ENCODE measurements at regions not wholly inside any gene's neighbourhood (a gene's known extent, or its start where the extent isn't known, plus 50 kb on each side); places are given as distances from the start of the nearest gene placed in this dataset.
A peak's percentile ranks its signal among the peaks of the same experiment; 100 is the strongest.
"Not testable (repeated sequence)": the region's sequence is repeated elsewhere in the genome, so short reads cannot be mapped to it uniquely, and the experiment has no call there.

DNA sequence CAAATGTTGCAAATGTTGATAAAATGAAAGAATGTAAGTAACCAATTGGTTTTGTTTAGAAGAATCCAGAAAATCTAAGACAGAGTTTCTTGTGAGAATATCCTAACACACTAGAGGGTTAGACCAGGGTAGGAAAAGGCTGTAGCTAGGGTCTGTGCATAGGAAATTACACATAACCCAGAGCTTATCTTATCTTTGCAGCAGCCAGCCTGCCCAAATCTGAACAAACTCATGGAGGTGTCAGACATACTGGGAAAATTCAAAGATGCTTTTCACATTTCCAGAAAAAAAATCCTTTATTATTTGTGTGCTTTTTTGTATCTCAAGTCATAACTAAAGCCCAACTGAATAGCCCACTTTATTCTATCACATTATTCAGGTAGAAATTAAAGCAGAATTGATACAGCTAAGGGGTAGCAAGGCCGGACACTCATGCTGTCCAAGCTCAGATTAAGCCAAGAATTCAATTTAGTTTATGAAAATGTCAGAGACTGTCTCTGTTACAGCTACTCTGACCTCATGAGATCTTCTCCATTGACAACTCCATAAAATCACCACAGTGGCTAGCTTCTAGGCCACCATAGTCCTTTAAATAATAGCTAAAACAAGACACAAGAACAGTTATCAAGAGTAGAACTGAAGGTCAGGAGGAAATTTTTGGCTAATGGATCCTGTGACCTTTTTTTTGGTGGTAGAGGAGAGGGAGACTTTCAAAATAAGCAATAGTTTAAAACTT lies 169.6 kb upstream of the RASSF8 start:
- DNase-seq: no peak
- H3K9me3 ChIP-seq: no peaks in the 10 kb centered on the region
- H3K27me3 ChIP-seq: no peaks in the 10 kb centered on the region
- H3K36me3 ChIP-seq: no peaks in the 10 kb centered on the region
- no peak overlapping the region for H3K4me3 ChIP-seq

DNA sequence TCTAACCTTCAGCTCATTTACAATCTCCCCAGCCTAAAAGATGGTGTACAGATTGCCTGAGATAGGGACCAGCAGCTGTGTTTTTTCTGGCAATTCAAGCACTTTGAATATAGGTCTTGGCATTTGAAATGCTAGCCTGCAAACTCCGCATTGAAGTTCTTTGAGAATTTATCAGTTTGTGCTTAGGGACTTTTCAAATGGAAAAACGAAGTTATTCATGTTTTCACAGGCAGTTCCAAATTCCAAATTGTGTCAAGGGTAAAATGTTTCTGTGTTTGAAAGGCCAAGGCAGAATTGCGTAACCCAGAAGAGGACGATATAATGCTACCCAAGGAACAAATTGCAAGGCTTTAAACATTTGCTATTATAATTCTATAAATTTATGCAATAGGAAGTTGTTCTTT lies 168.9 kb upstream of the RASSF8 start:
- H3K36me3 ChIP-seq: no peaks in the 10 kb centered on the region
- H3K4me3 ChIP-seq: no peak overlapping the region
- DNase-seq: no peak
- no peaks in the 10 kb centered on the region for H3K9me3 ChIP-seq
- no peaks in the 10 kb centered on the region for H3K27me3 ChIP-seq

DNA sequence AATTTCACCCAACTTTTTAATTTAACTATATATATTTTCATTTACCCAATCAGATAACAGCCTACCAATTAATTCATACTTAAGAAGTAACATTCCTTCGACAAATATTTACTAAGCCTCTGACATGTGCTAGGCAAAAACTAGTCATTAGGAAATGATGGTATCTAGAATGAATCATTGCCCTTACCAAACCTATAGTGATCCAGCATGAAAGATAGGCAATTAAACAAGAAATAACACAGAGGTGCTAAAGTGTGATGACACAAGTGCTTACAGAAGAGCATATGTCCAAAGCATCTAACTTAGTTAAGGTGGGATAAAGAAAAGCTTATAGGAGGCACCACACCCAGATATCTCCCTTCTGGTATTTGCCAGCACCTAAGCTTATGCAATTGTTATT lies 166.5 kb upstream of the RASSF8 start:
- no peak for DNase-seq
- Histone ChIP-seq H3K9me3 (no peaks in the 10 kb centered on the region), H3K36me3 (no peaks in the 10 kb centered on the region), H3K27me3 (no peaks in the 10 kb centered on the region), H3K4me3 (no peak overlapping the region)

DNA sequence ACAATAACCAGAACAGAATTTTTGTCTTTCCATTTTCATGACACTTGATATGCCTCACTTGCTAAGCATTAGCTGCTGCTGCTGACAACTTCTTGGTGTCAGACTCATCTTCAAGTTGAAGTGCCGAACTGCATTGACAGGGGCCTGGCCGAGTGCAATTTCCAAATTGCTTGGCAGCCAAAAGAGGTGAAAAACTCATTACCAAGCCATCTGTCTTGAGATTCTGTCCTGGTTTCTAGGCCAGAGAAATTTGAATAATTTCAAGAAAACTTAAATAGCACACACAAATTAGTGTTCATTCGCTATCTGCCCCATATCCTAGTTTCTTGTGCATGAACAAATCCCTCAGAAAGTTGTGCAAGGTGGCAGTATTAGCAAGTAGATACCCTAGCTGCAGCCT lies 165.3 kb upstream of the RASSF8 start:
- Histone ChIP-seq H3K27me3 (no peaks in the 10 kb centered on the region), H3K9me3 (no peaks in the 10 kb centered on the region), H3K4me3 (no peak overlapping the region), H3K36me3 (no peaks in the 10 kb centered on the region)
- DNase-seq: no peak

DNA sequence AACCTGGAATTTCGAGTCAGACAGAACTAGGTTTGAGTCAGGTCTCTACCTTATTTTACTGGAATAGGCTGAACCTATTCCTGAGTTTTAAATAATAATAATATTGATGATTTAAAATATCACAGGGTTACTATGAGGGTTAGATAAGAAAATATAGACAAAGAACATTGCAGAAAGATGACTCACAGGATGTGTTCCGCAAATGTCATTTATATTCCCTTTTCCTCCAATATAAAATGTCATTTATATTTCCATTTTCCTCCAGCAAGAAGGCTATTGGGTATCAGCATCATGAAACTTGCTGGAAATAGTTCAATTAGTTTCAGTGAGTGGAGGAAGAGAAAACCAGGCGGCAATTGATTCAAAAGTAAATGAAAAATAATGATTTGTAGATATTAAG lies 163.9 kb upstream of the RASSF8 start:
- no peaks in the 10 kb centered on the region for H3K27me3 ChIP-seq
- no peaks in the 10 kb centered on the region for H3K9me3 ChIP-seq
- no peak overlapping the region for H3K4me3 ChIP-seq
- no peaks in the 10 kb centered on the region for H3K36me3 ChIP-seq
- no peak for DNase-seq

DNA sequence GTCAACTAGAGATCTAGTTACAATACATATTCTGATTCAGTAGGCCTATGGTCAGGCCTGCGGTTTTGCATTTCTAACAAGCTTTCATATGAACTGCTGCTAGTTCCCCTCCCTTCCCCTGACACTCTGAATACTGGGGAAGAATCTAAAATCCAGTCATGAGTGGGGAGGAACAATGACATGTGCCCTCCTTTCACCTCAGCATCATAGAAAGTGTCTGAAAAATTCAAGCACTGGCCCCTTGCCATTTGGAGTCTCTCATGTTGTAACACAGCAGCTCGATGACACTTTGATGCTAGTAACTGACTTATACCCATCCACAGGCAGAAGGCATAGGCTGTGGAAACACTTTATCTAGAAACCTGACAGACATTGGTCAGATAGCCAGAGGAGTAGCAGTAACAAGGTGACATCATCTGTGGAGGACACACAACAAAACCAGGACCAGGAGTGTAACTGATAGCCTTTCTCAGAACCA lies 161.9 kb upstream of the RASSF8 start:
- Histone ChIP-seq H3K27me3 (no peaks in the 10 kb centered on the region), H3K4me3 (no peak overlapping the region), H3K36me3 (no peaks in the 10 kb centered on the region), H3K9me3 (no peaks in the 10 kb centered on the region)
- no peak for DNase-seq

DNA sequence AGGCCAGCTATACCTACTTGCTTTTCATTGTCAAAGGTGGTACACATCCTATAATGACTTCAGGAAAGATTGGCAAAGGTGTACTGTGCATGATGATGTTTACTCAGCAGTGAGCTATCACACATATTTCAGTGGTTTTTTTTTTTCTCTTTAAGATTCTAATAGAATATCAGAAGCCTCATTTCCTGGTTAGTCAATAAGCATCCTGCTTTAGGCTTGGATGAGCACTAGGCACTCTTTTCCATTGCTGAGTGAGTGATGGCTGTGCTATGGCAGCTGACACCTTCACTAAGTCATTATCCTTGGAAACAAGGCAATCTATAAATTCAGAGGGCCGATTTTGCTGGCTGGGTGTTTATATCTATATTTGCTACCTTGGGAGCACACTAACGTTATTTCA lies 161.1 kb upstream of the RASSF8 start:
- no peaks in the 10 kb centered on the region for H3K27me3 ChIP-seq
- DNase-seq: no peak
- no peaks in the 10 kb centered on the region for H3K9me3 ChIP-seq
- H3K4me3 ChIP-seq: no peak overlapping the region
- no peaks in the 10 kb centered on the region for H3K36me3 ChIP-seq

DNA sequence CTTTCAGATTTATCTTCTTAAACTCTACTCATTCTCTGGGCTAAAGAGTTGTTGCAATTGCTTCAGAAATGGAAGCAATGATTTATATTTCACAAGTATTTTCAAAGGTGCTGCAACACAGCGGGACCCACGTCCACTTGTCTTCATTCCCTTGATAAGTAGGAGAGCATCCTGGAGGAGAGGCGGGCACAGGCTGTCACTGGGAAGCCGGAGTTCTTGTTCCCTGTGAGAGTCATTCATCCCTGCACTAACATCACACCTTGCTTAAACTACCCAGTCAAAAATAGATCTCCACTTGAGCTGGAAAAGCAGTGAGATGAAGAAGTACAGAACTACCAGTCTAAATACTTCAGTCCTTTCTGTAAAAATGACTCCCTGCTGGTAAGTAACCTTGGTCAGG lies 160.5 kb upstream of the RASSF8 start:
- H3K36me3 ChIP-seq: no peaks in the 10 kb centered on the region
- H3K9me3 ChIP-seq: no peaks in the 10 kb centered on the region
- H3K27me3 ChIP-seq: no peaks in the 10 kb centered on the region
- DNase-seq: no peak
- H3K4me3 ChIP-seq: no peak overlapping the region

DNA sequence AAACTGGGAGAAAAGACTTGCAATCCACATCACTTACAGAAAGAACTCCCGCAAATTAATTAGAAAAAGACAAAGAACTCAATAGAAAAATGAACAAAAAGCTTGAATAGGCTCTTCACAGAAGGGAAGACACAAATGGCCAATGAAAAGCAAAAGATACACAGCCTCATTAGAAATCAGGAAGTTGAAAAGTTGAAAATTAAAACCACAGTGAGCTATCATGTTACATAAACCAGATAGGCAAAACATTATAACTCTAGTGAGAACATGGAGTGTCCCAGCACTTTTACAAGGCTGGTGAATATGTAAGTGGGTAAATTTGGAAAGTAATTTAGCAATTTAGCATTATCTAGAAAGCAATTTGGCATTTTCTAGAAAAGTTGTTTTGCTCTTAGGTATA lies 158.4 kb upstream of the RASSF8 start:
- Histone ChIP-seq H3K4me3 (no peak overlapping the region), H3K9me3 (no peaks in the 10 kb centered on the region), H3K36me3 (no peaks in the 10 kb centered on the region), H3K27me3 (no peaks in the 10 kb centered on the region)
- no peak for DNase-seq

DNA sequence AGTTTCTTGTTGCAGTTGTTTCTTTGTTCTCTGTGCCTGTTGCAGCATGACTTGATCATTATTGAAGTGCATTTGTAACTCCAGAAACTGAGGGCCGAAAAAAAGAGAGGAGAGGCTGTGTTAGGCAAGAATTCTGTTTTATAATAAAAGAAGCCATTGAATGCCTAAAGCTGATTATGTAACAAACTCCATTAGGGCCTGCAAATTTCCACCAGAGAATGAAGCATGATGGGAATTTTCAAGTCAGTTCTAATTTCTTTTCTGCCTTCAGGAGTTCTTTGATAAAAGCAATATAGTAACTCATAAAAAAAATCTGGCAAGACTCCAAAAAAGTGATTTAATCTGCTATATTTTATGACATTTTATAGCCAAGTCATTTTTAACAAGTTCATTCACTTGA lies 156.7 kb upstream of the RASSF8 start:
- DNase-seq: no peak

DNA sequence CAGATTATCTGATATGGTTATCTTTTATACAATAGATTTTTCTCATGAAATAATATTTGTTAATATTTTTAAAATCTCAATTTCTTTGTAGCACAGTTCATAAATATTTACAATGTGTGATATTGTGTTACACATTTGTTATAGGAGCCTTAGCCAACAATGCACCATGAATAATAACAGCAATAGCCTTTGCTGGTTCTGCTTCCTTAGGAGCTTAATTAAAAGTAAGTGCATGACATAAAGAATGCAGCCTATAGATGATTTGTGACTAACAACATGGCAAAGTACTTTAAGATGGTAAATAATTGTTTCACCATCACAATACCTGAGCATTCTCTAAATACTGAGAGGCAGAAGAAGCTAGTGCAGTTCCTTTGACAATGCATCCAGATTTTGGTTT lies 156.3 kb upstream of the RASSF8 start:
- DNase-seq: no peak
- Histone ChIP-seq H3K36me3 (no peaks in the 10 kb centered on the region), H3K27me3 (no peaks in the 10 kb centered on the region)

More for the DNA sequence above, 156.7 kb upstream of the RASSF8 start:
- Histone ChIP-seq H3K4me3 (no peak overlapping the region), H3K36me3 (no peaks in the 10 kb centered on the region), H3K27me3 (no peaks in the 10 kb centered on the region), H3K9me3 (no peaks in the 10 kb centered on the region)

DNA sequence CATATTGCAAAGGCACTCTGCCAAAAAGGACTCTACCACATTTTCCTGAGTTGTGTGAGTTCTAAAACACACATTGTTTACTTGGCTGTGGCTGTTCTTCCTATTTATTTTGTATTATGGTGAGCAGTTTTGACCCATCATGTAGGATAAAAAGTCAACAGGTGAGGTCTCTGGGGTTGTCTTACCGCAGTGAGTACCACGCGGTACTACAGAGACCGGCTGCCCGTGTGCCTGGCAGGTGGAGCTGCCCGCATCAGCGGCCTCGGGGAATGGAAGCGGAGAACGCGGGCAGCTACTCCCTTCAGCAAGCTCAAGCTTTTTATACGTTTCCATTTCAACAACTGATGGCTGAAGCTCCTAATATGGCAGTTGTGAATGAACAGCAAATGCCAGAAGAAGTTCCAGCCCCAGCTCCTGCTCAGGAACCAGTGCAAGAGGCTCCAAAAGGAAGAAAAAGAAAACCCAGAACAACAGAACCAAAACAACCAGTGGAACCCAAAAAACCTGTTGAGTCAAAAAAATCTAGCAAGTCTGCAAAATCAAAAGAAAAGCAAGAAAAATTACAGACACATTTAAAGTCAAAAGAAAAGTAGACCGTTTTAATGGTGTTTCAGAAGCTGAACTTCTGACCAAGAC lies 155.3 kb upstream of the RASSF8 start:
- not testable (repeated sequence) for H3K27me3 ChIP-seq, H3K36me3 ChIP-seq, H3K9me3 ChIP-seq, DNase-seq, H3K4me3 ChIP-seq

More for the DNA sequence above, 156.3 kb upstream of the RASSF8 start:
- H3K4me3 ChIP-seq: no peak overlapping the region
- H3K9me3 ChIP-seq: no peaks in the 10 kb centered on the region

DNA sequence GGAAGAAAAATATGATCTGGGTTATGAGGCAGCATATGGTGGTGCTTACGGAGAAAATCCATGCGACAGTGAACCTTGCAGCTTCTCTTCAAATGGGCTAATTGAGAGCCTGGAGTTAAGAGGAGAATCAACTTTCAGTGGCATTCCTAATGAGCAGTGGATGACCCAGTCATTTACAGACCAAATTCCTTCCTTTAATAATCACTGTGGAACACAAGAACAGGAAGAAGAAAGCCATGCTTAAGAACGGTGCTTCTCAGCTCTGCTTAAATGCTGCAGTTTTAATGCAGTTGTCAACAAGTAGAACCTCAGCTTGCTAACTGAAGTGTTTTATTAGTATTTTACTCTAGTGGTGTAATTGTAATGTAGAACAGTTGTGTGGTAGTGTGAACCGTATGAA lies 154.2 kb upstream of the RASSF8 start:
- H3K4me3 ChIP-seq, H3K36me3 ChIP-seq, DNase-seq, H3K9me3 ChIP-seq, H3K27me3 ChIP-seq: not testable (repeated sequence)

DNA sequence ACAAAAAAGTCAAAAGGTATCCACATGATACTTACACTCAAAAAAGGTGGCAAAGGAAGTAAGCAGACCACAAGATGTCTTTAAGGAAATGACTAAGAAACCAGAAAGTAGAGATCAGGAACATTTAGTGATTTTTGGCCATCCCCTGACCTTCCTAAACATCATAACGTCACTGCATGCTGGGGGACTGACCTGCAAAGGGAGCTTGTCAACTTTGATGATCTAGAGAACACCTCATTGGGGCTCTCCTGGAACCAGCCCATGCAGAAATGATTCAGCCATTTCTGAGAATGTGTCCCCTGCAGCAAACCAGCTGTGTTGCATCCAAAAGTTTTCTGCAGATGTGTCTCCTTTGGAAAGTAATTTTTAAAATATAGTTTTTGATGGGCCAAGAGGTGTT lies 152.2 kb upstream of the RASSF8 start:
- Histone ChIP-seq H3K27me3 (no peaks in the 10 kb centered on the region), H3K4me3 (no peak overlapping the region), H3K9me3 (peaks cover 3% of the 10 kb centered on the region; the same call in 1 of the 2 replicates), H3K36me3 (no peaks in the 10 kb centered on the region)
- DNase-seq: no peak

DNA sequence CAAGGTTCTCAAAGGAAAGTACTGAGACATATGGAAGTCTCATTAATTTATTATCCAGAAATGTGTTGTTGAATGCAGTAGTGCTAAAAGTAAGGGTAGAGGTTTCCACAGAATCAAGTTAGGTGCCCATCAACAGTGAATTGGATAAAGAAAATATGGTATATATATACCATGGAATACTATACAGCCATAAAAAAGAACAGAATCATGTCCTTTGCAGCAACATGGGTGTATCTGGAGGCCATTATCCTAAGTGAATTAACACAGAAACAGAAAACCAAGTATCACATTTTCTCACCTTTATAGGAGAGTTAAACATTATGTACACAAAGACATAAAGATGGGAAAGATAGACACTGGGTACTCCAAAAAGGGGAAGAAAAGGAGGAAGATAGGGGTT lies 149.9 kb upstream of the RASSF8 start:
- H3K9me3 ChIP-seq: peaks cover 3% of the 10 kb centered on the region; the same call in 1 of the 2 replicates
- DNase-seq: no peak
- H3K4me3 ChIP-seq: no peak overlapping the region
- no peaks in the 10 kb centered on the region for H3K36me3 ChIP-seq
- no peaks in the 10 kb centered on the region for H3K27me3 ChIP-seq

DNA sequence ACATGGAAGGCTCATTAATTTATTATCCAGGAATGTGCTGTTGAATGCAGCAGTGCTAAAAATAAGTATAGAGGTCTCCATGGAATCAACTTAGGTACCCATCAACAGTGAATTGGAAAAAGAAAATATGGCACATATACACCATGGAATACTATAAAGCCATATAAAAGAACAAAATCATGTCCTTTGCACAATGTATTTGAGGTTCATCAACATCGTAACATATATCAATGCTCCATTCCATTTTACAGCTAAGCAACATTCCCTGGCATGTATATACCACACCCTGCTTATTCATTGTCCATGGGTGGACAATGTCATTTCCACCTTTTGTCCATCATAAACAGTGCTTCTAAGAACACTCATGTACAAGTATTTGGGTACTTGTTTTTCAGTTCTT lies 147.8 kb upstream of the RASSF8 start:
- DNase-seq: no peak
- H3K27me3 ChIP-seq: no peaks in the 10 kb centered on the region
- H3K9me3 ChIP-seq: peaks cover 3% of the 10 kb centered on the region; the same call in 1 of the 2 replicates
- no peaks in the 10 kb centered on the region for H3K36me3 ChIP-seq
- H3K4me3 ChIP-seq: no peak overlapping the region

DNA sequence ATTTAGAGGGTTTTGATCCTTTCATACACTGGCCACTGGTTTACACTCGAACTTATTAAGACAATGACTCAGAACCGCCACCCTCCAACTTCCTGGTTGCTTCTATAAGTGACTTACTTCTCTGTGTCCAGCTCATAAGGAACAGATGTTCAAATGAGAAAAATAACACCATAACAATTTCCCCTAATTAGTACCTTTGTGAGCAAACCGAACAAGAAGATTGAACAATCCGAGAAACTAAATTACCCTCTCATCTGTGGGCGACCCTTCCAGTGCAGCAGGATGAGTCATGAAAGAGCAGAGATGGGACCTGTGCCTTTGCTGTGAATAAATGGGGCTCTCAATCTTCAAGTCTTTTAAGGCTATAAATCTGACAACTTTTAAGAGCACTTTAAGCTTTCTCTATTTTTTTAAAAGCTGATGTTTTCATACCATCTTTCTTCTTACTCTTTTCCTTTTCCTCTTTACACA lies 146.8 kb upstream of the RASSF8 start:
- no peak overlapping the region for H3K4me3 ChIP-seq
- H3K27me3 ChIP-seq: no peaks in the 10 kb centered on the region
- peak; percentile 34 for DNase-seq
- H3K36me3 ChIP-seq: no peaks in the 10 kb centered on the region
- H3K9me3 ChIP-seq: peaks cover 3% of the 10 kb centered on the region; the same call in 1 of the 2 replicates

DNA sequence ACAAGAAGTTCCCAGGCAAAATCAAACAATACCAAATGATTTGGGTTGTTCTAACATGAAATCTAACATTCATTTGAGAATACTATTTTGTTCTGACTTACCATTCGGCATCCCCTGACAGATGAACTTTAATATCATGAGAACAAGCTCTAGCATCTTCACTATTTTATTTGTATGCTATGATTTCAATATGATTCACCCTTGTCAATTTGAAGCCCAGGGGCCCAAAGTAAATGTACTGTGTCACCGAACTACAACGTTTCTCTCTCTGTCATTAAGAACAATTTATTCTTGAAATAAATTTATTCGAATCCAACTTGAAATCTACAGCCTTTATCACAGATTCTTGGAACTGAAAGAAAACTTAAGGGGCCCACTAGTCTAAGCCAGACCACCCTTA lies 146.2 kb upstream of the RASSF8 start:
- Histone ChIP-seq H3K4me3 (no peak overlapping the region), H3K9me3 (peaks cover 3% of the 10 kb centered on the region; the same call in 1 of the 2 replicates), H3K27me3 (no peaks in the 10 kb centered on the region), H3K36me3 (no peaks in the 10 kb centered on the region)
- DNase-seq: no peak
